MM.1S (cell line): ENCODE measurements at regions not wholly inside any gene's neighbourhood (a gene's known extent, or its start where the extent isn't known, plus 50 kb on each side); places are given as distances from the start of the nearest gene placed in this dataset.

Experiments used
- EZH2 ChIP-seq: fragments of 300-600 bp; sonication (generic); optimal IDR thresholded peaks from 2 replicates; pipeline ENCODE3; 2017; ENCODE audit warnings: low read depth, mild to moderate bottlenecking, antibody characterized with exemption, low read length, mixed read lengths
- TF ChIP-seq, protein P1 (sequence below): fragments of 300-600 bp; sonication (generic); IDR thresholded peaks from 2 replicates; pipeline ENCODE4 v1.5.1; 2016; ENCODE audit warnings: antibody characterized with exemption, low read length, mixed read lengths

DNA sequence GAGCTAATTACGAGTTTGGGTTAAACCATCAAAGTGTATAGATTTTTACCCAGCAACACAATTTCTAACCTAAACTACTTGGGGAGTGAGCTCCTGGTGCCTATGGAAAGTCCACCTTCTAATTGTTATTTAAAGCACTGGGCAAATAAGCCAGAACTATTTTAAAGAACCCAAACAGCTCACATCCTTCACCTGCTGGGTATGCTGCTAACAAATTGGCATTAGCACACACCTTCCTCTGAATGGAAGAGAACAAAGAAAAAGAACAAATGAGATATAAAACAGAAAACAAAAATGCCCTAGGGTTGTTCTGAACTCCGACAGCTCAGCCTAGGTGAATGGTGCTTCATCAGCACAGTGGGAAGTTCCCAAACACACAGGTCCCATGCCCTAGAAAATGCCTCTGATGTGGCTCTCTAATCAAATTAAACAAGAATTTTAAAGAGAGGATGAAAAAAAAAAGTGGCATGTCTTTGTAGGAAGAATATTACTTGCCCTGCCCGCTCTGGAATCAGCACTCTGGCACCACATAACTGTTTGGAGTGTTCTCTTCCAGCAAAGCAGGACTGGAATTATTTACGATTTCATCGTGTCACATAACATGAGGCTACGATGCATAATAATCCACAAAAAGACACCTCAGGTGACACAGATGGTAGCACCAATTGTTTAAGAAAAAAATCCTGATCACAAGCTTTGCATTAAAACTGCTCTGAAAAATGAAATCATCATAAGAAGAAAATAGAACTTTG, 334.4 kb downstream of the GBE1 start:
- TF ChIP-seq, protein P1, sequence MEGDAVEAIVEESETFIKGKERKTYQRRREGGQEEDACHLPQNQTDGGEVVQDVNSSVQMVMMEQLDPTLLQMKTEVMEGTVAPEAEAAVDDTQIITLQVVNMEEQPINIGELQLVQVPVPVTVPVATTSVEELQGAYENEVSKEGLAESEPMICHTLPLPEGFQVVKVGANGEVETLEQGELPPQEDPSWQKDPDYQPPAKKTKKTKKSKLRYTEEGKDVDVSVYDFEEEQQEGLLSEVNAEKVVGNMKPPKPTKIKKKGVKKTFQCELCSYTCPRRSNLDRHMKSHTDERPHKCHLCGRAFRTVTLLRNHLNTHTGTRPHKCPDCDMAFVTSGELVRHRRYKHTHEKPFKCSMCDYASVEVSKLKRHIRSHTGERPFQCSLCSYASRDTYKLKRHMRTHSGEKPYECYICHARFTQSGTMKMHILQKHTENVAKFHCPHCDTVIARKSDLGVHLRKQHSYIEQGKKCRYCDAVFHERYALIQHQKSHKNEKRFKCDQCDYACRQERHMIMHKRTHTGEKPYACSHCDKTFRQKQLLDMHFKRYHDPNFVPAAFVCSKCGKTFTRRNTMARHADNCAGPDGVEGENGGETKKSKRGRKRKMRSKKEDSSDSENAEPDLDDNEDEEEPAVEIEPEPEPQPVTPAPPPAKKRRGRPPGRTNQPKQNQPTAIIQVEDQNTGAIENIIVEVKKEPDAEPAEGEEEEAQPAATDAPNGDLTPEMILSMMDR: no peak
- TF ChIP-seq EZH2: no peak
